HEK293 (cell line): ENCODE measurements at regions not wholly inside any gene's neighbourhood (a gene's known extent, or its start where the extent isn't known, plus 50 kb on each side); places are given as distances from the start of the nearest gene placed in this dataset.

ENCODE experiments used
- CTCF ChIA-PET: fragments of 350-600 bp; formaldehyde crosslinking; extraction: SDS; loops from one replicate; lab custom pipeline; 2021; ENCODE audit warnings: antibody characterized with exemption; lab: Yijun Ruan, JAX
- POLR2A ChIA-PET: fragments of 300-600 bp; formaldehyde crosslinking; extraction: SDS; loops from one replicate; lab custom pipeline; 2020; ENCODE audit warnings: antibody characterized with exemption, inconsistent platforms; lab: Yijun Ruan, JAX
- H3K27ac ChIP-seq: fragments of 200-500 bp; sonication (Bioruptor generic); 2 replicates; pipeline ENCODE4 v1.5.1; 2014; ENCODE audit warnings: low read depth, low read length, control low read depth, inconsistent platforms; ENCODE audit errors: extremely low read depth
- H3K36me3 ChIP-seq, 2 experiments: fragments of 200-500 bp in 1 of 2; sonication (Bioruptor generic) in 1 of 2; 1 replicate in 1 of 2; 2 replicates in 1 of 2; pipeline ENCODE4 v1.5.1; 2014 to 2017; ENCODE audit warnings: inconsistent platforms in 2 of 2, low read length in 2 of 2; ENCODE audit not compliant: control insufficient read depth in 2 of 2, insufficient read depth in 1 of 2
- H3K4me1 ChIP-seq: fragments of 200-500 bp; sonication (Bioruptor generic); 2 replicates; pipeline ENCODE4 v1.5.1; 2014; ENCODE audit warnings: mild to moderate bottlenecking, low read length, inconsistent platforms; ENCODE audit not compliant: control insufficient read depth, insufficient read depth
- H3K4me3 ChIP-seq: 2 replicates; pipeline ENCODE4 v1.5.1; 2011; ENCODE audit warnings: low read depth, mild to moderate bottlenecking, control low read depth, low read length, moderate library complexity
- H3K9me3 ChIP-seq: fragments of 200-500 bp; sonication (Bioruptor generic); 2 replicates; pipeline ENCODE4 v1.5.1; 2014; ENCODE audit warnings: low read depth, low read length, inconsistent platforms; ENCODE audit not compliant: control insufficient read depth, insufficient read depth
- BCL11A ChIP-seq: fragments of 450-650 bp; formaldehyde crosslinking; IDR thresholded peaks from 2 replicates; pipeline ENCODE4 v1.5.1; 2016; ENCODE audit warnings: low read depth, missing biosample characterization, missing genetic modification characterization
- BCL6B ChIP-seq: fragments of 450-650 bp; formaldehyde crosslinking; IDR thresholded peaks from 2 replicates; pipeline ENCODE4 v1.5.1; 2017; ENCODE audit warnings: missing biosample characterization, missing genetic modification characterization
- EGR2 ChIP-seq: fragments of 450-650 bp; formaldehyde crosslinking; IDR thresholded peaks from 2 replicates; pipeline ENCODE4 v1.5.1; 2016; ENCODE audit warnings: low read depth, missing biosample characterization, missing genetic modification characterization
- GLI2 ChIP-seq: fragments of 450-650 bp; formaldehyde crosslinking; IDR thresholded peaks from 2 replicates; pipeline ENCODE4; 2017; ENCODE audit warnings: missing biosample characterization, missing genetic modification characterization, low read depth, borderline replicate concordance
- HIC1 ChIP-seq: fragments of 450-650 bp; formaldehyde crosslinking; IDR thresholded peaks from 2 replicates; pipeline ENCODE4 v1.5.1; 2016; ENCODE audit warnings: missing biosample characterization, missing genetic modification characterization
- HOXD13 ChIP-seq: sonication (generic); formaldehyde crosslinking; IDR thresholded peaks from 2 replicates; pipeline ENCODE4 v1.8.0; 2022; ENCODE audit warnings: missing genetic modification reagents, borderline replicate concordance
- KLF16 ChIP-seq: fragments of 450-650 bp; formaldehyde crosslinking; IDR thresholded peaks from 2 replicates; pipeline ENCODE4 v1.5.1; 2017; ENCODE audit warnings: missing biosample characterization, missing genetic modification characterization
- WT1 ChIP-seq: fragments of 450-650 bp; formaldehyde crosslinking; IDR thresholded peaks from 2 replicates; pipeline ENCODE4 v1.5.1; 2016; ENCODE audit warnings: missing biosample characterization, missing genetic modification characterization
- ZBTB7A ChIP-seq: fragments of 450-650 bp; formaldehyde crosslinking; IDR thresholded peaks from 2 replicates; pipeline ENCODE4 v1.5.1; 2016; ENCODE audit warnings: low read depth, missing biosample characterization, missing genetic modification characterization
- ZEB2 ChIP-seq: fragments of 450-650 bp; formaldehyde crosslinking; IDR thresholded peaks from 2 replicates; pipeline ENCODE4 v1.5.1; 2016; ENCODE audit warnings: missing biosample characterization, missing genetic modification characterization
- ZFP69B ChIP-seq: fragments of 450-650 bp; formaldehyde crosslinking; IDR thresholded peaks from 2 replicates; pipeline ENCODE4 v1.5.1; 2016; ENCODE audit warnings: missing biosample characterization, missing genetic modification characterization
- ZNF133 ChIP-seq: fragments of 450-650 bp; formaldehyde crosslinking; IDR thresholded peaks from 2 replicates; pipeline ENCODE4 v1.5.1; 2016; ENCODE audit warnings: missing biosample characterization, missing genetic modification characterization
- ZNF169 ChIP-seq: fragments of 450-650 bp; formaldehyde crosslinking; IDR thresholded peaks from 2 replicates; pipeline ENCODE4 v1.5.1; 2016; ENCODE audit warnings: missing biosample characterization, missing genetic modification characterization
- ZNF18 ChIP-seq: fragments of 450-650 bp; formaldehyde crosslinking; IDR thresholded peaks from 2 replicates; pipeline ENCODE4 v1.5.1; 2016; ENCODE audit warnings: missing biosample characterization, missing genetic modification characterization
- ZNF37A ChIP-seq: fragments of 450-650 bp; IDR thresholded peaks from 2 replicates; pipeline ENCODE4 v1.5.1; 2018; ENCODE audit warnings: missing biosample characterization, missing genetic modification characterization
- ZNF394 ChIP-seq: fragments of 450-650 bp; formaldehyde crosslinking; IDR thresholded peaks from 2 replicates; pipeline ENCODE4 v1.5.1; 2016; ENCODE audit warnings: missing biosample characterization, missing genetic modification characterization, mild to moderate bottlenecking, moderate library complexity, borderline replicate concordance
- ZNF398 ChIP-seq: fragments of 450-650 bp; formaldehyde crosslinking; IDR thresholded peaks from 2 replicates; pipeline ENCODE4 v1.5.1; 2017; ENCODE audit warnings: missing biosample characterization, missing genetic modification characterization
- ZNF449 ChIP-seq: fragments of 450-650 bp; formaldehyde crosslinking; IDR thresholded peaks from 2 replicates; pipeline ENCODE4 v1.5.1; 2017; ENCODE audit warnings: missing biosample characterization, mild to moderate bottlenecking, missing genetic modification characterization, moderate library complexity
- ZNF501 ChIP-seq: fragments of 450-650 bp; formaldehyde crosslinking; IDR thresholded peaks from 2 replicates; pipeline ENCODE4 v1.5.1; 2016; ENCODE audit warnings: missing biosample characterization, missing genetic modification characterization
- ZNF513 ChIP-seq: fragments of 450-650 bp; IDR thresholded peaks from 2 replicates; pipeline ENCODE4 v1.5.1; 2018; ENCODE audit warnings: missing biosample characterization, missing genetic modification characterization
- ZNF555 ChIP-seq: fragments of 450-650 bp; formaldehyde crosslinking; conservative IDR thresholded peaks from 2 replicates; pipeline ENCODE4 v1.5.1; 2017; ENCODE audit warnings: missing biosample characterization, mild to moderate bottlenecking, missing genetic modification characterization, inconsistent platforms
- ZNF596 ChIP-seq: fragments of 450-650 bp; IDR thresholded peaks from 2 replicates; pipeline ENCODE4 v1.5.0; 2018; ENCODE audit warnings: missing biosample characterization, mild to moderate bottlenecking, missing genetic modification characterization, moderate library complexity
- ZNF664 ChIP-seq: fragments of 450-650 bp; formaldehyde crosslinking; IDR thresholded peaks from 2 replicates; pipeline ENCODE4 v1.5.1; 2016; ENCODE audit warnings: missing biosample characterization, missing genetic modification characterization
- ZNF830 ChIP-seq: fragments of 450-650 bp; IDR thresholded peaks from 2 replicates; pipeline ENCODE4 v1.5.0; 2018; ENCODE audit warnings: missing biosample characterization, missing genetic modification characterization, low read depth, mild to moderate bottlenecking, moderate library complexity

GRCh38 chr2:6342273-6342920, 523.3 kb downstream of the CMPK2 start:
- no peaks in the 10 kb centered on the region for H3K4me1 ChIP-seq
- no peaks in the 10 kb centered on the region for H3K9me3 ChIP-seq
- no peak overlapping the region for H3K27ac ChIP-seq
- H3K4me3 ChIP-seq = no peak overlapping the region
- TF ChIP-seq ZNF555 (tag by site-specific recombination) = no peak
- TF ChIP-seq ZNF169 = no peak
- TF ChIP-seq HIC1 (tag by site-specific recombination) = no peak
- TF ChIP-seq ZEB2 (tag by site-specific recombination) = no peak
- TF ChIP-seq ZNF501 (tag by site-specific recombination) = no peak
- no peak for TF ChIP-seq WT1 (tag by site-specific recombination)
- TF ChIP-seq BCL6B (tag by site-specific recombination) = no peak
- TF ChIP-seq ZNF37A = no peak
- TF ChIP-seq ZBTB7A = no peak
- no peak for TF ChIP-seq HOXD13 (CRISPR knock-in tag)
- TF ChIP-seq BCL11A (tag by site-specific recombination) = no peak
- TF ChIP-seq ZNF398 (tag by site-specific recombination) = no peak
- no peak for TF ChIP-seq ZNF133
- TF ChIP-seq GLI2 (tag by site-specific recombination) = no peak
- no peak for TF ChIP-seq EGR2 (tag by site-specific recombination)
- no peak for TF ChIP-seq ZNF513 (tag by site-specific recombination)
- no peak for TF ChIP-seq ZNF664 (tag by site-specific recombination)
- H3K36me3 ChIP-seq = no peaks in the 10 kb centered on the region
- CTCF ChIA-PET = interaction anchor here (0.6 to 0.7 kb wide), 2 partner anchors 46 to 241 kb away, joined by 3 to 5 read pairs; no protein-coding TSS in a partner anchor
- POLR2A ChIA-PET = no interaction called here

- ChIA-PET CTCF (interaction anchor here (0.7 to 1.4 kb wide), 3 partner anchors 10 to 184 kb away, joined by 3 to 4 read pairs (median 3); no protein-coding TSS in a partner anchor), POLR2A (no interaction called here)
- no peaks in the 10 kb centered on the region for H3K36me3 ChIP-seq
- H3K27ac ChIP-seq = no peak overlapping the region
- no peaks in the 10 kb centered on the region for H3K9me3 ChIP-seq
- H3K4me1 ChIP-seq = no peaks in the 10 kb centered on the region
- H3K4me3 ChIP-seq = no peak overlapping the region
- no peak for TF ChIP-seq ZNF513 (tag by site-specific recombination)
- TF ChIP-seq ZNF830 = no peak
- TF ChIP-seq ZNF596 (tag by site-specific recombination) = no peak
- no peak for TF ChIP-seq ZNF449 (tag by site-specific recombination)
- TF ChIP-seq ZNF394 (tag by site-specific recombination) = no peak
- TF ChIP-seq KLF16 (tag by site-specific recombination) = no peak
- no peak for TF ChIP-seq ZNF18 (tag by site-specific recombination)
- no peak for TF ChIP-seq ZFP69B (tag by site-specific recombination)
Observed at GRCh38 chr2:6343076-6343475, 522.6 kb downstream of the CMPK2 start.
